BLaER1 (cell line): ENCODE measurements at regions not wholly inside any gene's neighbourhood (a gene's known extent, or its start where the extent isn't known, plus 50 kb on each side); places are given as distances from the start of the nearest gene placed in this dataset.

ENCODE experiments used
- H3K27ac ChIP-seq: shearing (Covaris generic); formaldehyde crosslinking; 2 replicates; pipeline ENCODE4 v1.8.1; 2022
- H3K27me3 ChIP-seq: shearing (Covaris generic); formaldehyde crosslinking; 2 replicates; pipeline ENCODE4 v1.8.1; 2022
- H3K36me3 ChIP-seq: shearing (Covaris generic); formaldehyde crosslinking; 2 replicates; pipeline ENCODE4 v1.8.1; 2022
- H3K4me1 ChIP-seq: shearing (Covaris generic); formaldehyde crosslinking; 2 replicates; pipeline ENCODE4 v1.8.1; 2022
- H3K4me2 ChIP-seq: shearing (Covaris generic); formaldehyde crosslinking; 2 replicates; pipeline ENCODE4 v1.8.1; 2022
- H3K4me3 ChIP-seq: shearing (Covaris generic); formaldehyde crosslinking; 2 replicates; pipeline ENCODE4 v1.8.1; 2022
- H3K9ac ChIP-seq: shearing (Covaris generic); formaldehyde crosslinking; 2 replicates; pipeline ENCODE4 v1.8.1; 2022
- H3K9me3 ChIP-seq: shearing (Covaris generic); formaldehyde crosslinking; 2 replicates; pipeline ENCODE4 v1.8.1; 2022
- H4K20me1 ChIP-seq: shearing (Covaris generic); formaldehyde crosslinking; 2 replicates; pipeline ENCODE4 v1.8.1; 2022
- Cebpa-rat ChIP-seq: shearing (Covaris generic); IDR thresholded peaks from 2 replicates; pipeline ENCODE4 v1.8.1; 2022

GRCh38 chr5:13045897-13046551 is 898.5 kb downstream of the DNAH5 start:
- H3K4me1 ChIP-seq, result no peaks in the 10 kb centered on the region
- no peak overlapping the region for H3K9ac ChIP-seq
- H3K4me3 ChIP-seq, result no peak overlapping the region
- H3K36me3 ChIP-seq, result no peaks in the 10 kb centered on the region
- 0 out of 2 replicates have a peak, but pooled peaks cover 4% of the 10 kb centered on the region for H3K9me3 ChIP-seq
- H4K20me1 ChIP-seq, result no peaks in the 10 kb centered on the region
- H3K4me2 ChIP-seq, result no peak overlapping the region
- no peak overlapping the region for H3K27ac ChIP-seq
- H3K27me3 ChIP-seq, result no peaks in the 10 kb centered on the region
- TF ChIP-seq Cebpa-rat, result no peak

DNA sequence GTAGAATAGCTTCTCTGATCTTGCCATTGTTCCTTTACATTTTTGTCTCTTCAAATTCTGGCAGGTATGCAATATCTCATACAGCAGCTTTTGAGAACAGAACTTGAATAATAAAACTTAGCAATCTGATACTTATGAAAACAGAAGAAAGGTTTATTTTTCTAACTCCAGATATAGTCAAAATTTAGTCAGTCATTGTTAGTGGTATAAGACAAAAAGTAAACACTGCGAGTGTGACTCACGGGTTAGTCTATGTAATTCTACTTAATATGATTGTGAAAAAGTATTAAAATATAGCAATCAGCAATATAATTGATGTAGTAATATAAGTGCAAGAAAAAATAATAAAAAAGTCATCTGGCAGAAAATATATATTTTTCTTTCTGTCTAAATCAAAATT is 910.4 kb downstream of the DNAH5 start:
- TF ChIP-seq Cebpa-rat, result no peak
- H3K9ac ChIP-seq, result no peak overlapping the region
- no peaks in the 10 kb centered on the region for H3K27me3 ChIP-seq
- no peaks in the 10 kb centered on the region for H4K20me1 ChIP-seq
- no peak overlapping the region for H3K27ac ChIP-seq
- H3K9me3 ChIP-seq, result no peaks in the 10 kb centered on the region
- no peaks in the 10 kb centered on the region for H3K36me3 ChIP-seq
- no peaks in the 10 kb centered on the region for H3K4me1 ChIP-seq
- no peak overlapping the region for H3K4me3 ChIP-seq
- no peak overlapping the region for H3K4me2 ChIP-seq

DNA sequence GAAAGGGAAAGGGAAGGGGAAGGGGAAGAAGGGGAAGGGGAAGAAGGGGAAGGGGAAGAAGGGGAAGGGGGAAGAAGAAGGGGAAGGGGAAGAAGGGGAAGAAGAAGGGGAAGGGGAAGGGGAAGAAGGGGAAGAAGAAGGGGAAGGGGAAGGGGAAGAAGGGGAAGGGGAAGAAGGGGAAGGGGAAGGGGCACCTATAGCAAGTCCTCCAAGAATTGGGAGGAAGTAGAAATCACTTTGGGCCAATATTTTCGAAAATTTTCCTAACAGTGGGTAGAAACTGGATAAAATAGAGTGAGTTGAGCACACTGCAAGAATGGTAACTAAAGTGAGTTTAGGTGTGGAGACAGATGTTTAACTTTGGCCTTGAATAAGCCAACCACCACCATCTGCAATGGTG is 915.3 kb downstream of the DNAH5 start:
- Histone ChIP-seq H4K20me1 (no peaks in the 10 kb centered on the region), H3K4me2 (no peak overlapping the region), H3K4me1 (no peaks in the 10 kb centered on the region), H3K27me3 (no peaks in the 10 kb centered on the region), H3K4me3 (no peak overlapping the region), H3K27ac (no peak overlapping the region), H3K9ac (no peak overlapping the region), H3K9me3 (no peaks in the 10 kb centered on the region), H3K36me3 (no peaks in the 10 kb centered on the region)
- no peak for TF ChIP-seq Cebpa-rat

DNA sequence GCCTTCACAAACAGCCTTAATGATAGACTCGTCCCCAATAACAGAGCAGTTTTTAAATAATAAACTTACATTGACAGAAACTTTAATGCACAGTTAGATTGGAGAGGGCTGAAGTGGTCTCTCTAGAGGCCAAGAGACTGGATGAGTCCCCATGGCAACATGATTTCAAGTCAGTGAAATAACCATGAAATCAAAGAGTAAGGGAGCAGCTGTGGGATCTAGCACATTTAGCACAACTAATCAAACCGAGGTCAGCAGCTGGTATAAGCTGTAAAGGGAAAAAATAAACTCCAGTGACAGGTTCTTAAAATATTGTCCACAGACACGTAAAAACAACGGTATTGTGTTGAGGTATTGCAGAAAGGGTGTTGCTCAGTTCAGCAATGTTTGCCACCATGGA is 916.6 kb downstream of the DNAH5 start:
- H3K36me3 ChIP-seq, result no peaks in the 10 kb centered on the region
- H3K9ac ChIP-seq, result no peak overlapping the region
- no peaks in the 10 kb centered on the region for H3K27me3 ChIP-seq
- no peak overlapping the region for H3K4me2 ChIP-seq
- H3K4me1 ChIP-seq, result no peaks in the 10 kb centered on the region
- H3K9me3 ChIP-seq, result no peaks in the 10 kb centered on the region
- H4K20me1 ChIP-seq, result no peaks in the 10 kb centered on the region
- no peak for TF ChIP-seq Cebpa-rat
- no peak overlapping the region for H3K4me3 ChIP-seq
- no peak overlapping the region for H3K27ac ChIP-seq

DNA sequence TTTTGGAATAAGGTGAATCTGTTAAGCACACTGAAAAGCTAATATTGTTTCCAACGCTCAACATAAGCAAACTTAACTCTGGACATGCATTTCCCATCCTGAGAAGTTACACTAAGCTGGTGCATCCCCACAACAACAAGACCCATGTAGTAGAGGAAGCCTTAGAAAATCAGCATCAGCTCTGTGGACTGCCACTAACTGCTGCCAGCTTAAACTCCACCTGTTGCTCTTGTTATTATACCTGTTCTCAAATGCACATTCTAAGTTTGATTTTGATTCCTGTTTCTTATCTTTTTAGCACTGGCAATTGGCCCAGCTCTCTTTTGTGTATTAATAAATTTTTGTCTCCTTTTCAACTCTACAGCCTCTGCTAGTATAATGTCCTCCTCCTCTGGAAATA is 924.8 kb downstream of the DNAH5 start:
- Histone ChIP-seq H3K4me1 (no peaks in the 10 kb centered on the region), H3K4me2 (no peak overlapping the region), H3K4me3 (no peak overlapping the region), H3K9me3 (no peaks in the 10 kb centered on the region), H3K9ac (no peak overlapping the region), H4K20me1 (no peaks in the 10 kb centered on the region), H3K27ac (no peak overlapping the region), H3K36me3 (no peaks in the 10 kb centered on the region), H3K27me3 (no peaks in the 10 kb centered on the region)
- TF ChIP-seq Cebpa-rat, result no peak

GRCh38 chr5:13003457-13003856 is 941.0 kb downstream of the DNAH5 start:
- Histone ChIP-seq H3K27me3 (no peaks in the 10 kb centered on the region), H3K4me2 (no peak overlapping the region), H3K9me3 (no peaks in the 10 kb centered on the region), H4K20me1 (no peaks in the 10 kb centered on the region), H3K4me3 (no peak overlapping the region), H3K27ac (no peak overlapping the region), H3K4me1 (no peaks in the 10 kb centered on the region), H3K9ac (no peak overlapping the region), H3K36me3 (no peaks in the 10 kb centered on the region)
- TF ChIP-seq Cebpa-rat, result no peak

DNA sequence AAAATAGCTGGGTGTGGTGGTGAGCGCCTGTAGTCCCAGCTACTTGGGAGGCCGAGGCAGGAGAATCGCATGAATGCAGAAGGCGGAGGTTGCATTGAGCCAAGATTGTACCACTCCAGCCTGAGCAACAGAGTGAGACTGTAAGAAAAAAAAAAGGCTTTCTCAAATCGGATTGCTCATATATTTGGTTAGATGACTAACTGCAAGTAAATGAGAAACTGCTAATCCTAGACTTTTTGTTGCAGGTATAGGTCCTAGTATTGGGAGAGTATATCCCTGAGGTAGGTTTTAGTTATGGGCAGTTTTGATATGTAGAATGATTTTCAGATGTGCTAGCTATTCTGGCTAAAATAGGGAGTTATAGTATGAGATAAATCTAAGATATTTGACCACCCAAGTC is 944.8 kb downstream of the DNAH5 start:
- no peak overlapping the region for H3K4me3 ChIP-seq

DNA sequence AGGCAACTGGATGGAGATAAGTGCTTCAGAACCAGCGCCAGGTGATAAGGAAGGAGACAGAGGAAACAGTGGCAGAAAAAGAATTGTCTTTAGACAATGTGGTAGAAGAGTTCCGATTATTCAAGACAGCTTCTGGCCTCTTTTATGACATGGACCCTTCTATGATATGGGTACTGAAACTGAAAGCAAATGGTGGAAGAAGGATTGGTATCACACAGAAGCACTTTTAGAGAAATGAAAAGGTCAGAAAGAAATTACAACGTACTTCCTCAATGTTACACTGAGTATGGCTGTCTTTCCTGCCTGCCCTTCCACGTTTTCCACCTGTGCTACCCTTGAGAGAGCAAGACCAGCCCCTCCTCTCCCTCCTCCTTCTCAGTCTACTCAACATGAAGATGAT is 959.3 kb downstream of the DNAH5 start:
- no peak for TF ChIP-seq Cebpa-rat
- Histone ChIP-seq H3K27me3 (no peaks in the 10 kb centered on the region), H3K4me3 (no peak overlapping the region), H3K36me3 (no peaks in the 10 kb centered on the region), H3K4me1 (no peaks in the 10 kb centered on the region), H3K9me3 (no peaks in the 10 kb centered on the region), H3K27ac (no peak overlapping the region), H3K4me2 (no peak overlapping the region), H3K9ac (no peak overlapping the region), H4K20me1 (no peaks in the 10 kb centered on the region)

More for the DNA sequence above, 944.8 kb downstream of the DNAH5 start:
- Histone ChIP-seq H3K4me2 (no peak overlapping the region), H3K9me3 (no peaks in the 10 kb centered on the region), H3K27me3 (no peaks in the 10 kb centered on the region), H3K9ac (no peak overlapping the region), H3K27ac (no peak overlapping the region), H4K20me1 (no peaks in the 10 kb centered on the region), H3K4me1 (no peaks in the 10 kb centered on the region), H3K36me3 (no peaks in the 10 kb centered on the region)
- TF ChIP-seq Cebpa-rat, result no peak

DNA sequence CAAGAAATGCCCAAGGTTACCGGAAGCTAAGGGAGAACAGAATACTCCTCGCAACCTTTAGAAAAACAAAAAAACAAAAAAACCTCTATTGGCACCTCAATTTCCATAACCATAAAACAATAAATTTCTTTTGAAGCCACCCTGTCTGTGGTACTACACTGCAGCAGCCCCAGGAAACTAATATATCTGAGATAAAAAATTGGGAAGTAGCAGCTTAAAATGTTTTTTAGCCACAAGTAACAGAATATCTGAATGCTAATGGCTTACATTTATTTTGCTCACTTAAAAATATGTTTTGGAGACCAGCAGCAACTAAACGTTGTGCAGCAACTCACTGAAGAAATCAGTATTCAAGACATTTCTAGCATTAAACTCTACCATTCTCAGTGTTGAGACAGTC is 969.6 kb downstream of the DNAH5 start:
- Histone ChIP-seq H4K20me1 (no peaks in the 10 kb centered on the region), H3K9me3 (no peaks in the 10 kb centered on the region), H3K27ac (no peak overlapping the region), H3K4me1 (no peaks in the 10 kb centered on the region), H3K27me3 (no peaks in the 10 kb centered on the region), H3K36me3 (no peaks in the 10 kb centered on the region), H3K4me3 (no peak overlapping the region), H3K9ac (no peak overlapping the region), H3K4me2 (no peak overlapping the region)
- TF ChIP-seq Cebpa-rat, result no peak

- H3K36me3 ChIP-seq, result no peaks in the 10 kb centered on the region
- H3K27ac ChIP-seq, result no peak overlapping the region
- H3K27me3 ChIP-seq, result no peaks in the 10 kb centered on the region
- no peaks in the 10 kb centered on the region for H3K4me1 ChIP-seq
- H3K4me2 ChIP-seq, result no peak overlapping the region
- H3K9me3 ChIP-seq, result no peaks in the 10 kb centered on the region
- H3K4me3 ChIP-seq, result no peak overlapping the region
- TF ChIP-seq Cebpa-rat, result no peak
- H4K20me1 ChIP-seq, result no peaks in the 10 kb centered on the region
- no peak overlapping the region for H3K9ac ChIP-seq
These were observed 978.7 kb downstream of the DNAH5 start for GRCh38 chr5:12965804-12966203.

DNA sequence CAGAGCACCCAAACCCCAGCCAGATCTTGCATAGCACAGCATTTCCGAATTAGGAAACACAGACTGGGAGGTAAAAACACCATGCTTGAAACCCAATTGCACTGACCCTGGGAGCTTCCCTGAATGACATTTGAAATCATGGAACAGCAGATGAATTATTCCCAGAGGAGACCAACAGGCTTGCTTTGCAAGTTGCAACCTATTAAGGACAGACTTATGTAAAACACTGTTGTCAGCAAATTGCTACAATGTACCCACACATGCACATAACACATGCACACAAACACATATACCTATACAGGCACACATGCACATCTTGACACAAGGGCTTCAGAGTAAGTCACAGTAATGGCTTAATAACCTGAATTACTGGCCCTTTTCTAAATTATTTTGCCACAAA is 984.8 kb downstream of the DNAH5 start:
- Histone ChIP-seq H3K4me3 (no peak overlapping the region), H3K27me3 (no peaks in the 10 kb centered on the region), H3K36me3 (no peaks in the 10 kb centered on the region), H3K4me1 (no peaks in the 10 kb centered on the region), H3K27ac (no peak overlapping the region), H3K4me2 (no peak overlapping the region), H3K9me3 (no peaks in the 10 kb centered on the region), H3K9ac (no peak overlapping the region), H4K20me1 (no peaks in the 10 kb centered on the region)
- TF ChIP-seq Cebpa-rat, result no peak
